LHCN-M2 (cell line): ENCODE measurements at regions not wholly inside any gene's neighbourhood (a gene's known extent, or its start where the extent isn't known, plus 50 kb on each side); places are given as distances from the start of the nearest gene placed in this dataset.

Experiments used
- DNase-seq: peaks from one replicate; pipeline ENCODE4 v3.0.0-alpha.2; 2012; ENCODE audit warnings: low read depth

DNA sequence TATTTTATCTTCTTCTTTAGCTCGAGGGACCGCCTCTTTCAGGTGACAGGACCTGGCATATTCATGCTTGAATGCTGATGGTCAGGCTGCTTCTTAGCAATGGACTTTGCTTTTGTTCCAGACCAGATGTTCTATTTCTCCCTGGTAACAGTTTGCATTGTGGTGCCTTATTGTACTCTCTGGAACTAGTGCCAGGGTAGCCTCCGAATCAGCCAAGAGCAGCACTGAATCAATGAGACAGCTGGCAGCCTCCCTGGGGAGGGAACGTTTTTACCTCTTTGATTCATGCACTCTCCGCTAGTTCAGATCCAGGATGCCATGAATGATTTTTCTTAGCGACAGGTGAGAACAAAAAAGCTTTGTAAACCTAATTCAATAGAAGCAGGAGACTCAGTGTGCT is 54.1 kb upstream of the NXPH1 start:
- DNase-seq = no peak

- no peak for DNase-seq
Measured at GRCh38 chr7:8380130-8380529, 53.3 kb upstream of the NXPH1 start.

GRCh38 chr7:8382004-8382730 is 51.2 kb upstream of the NXPH1 start:
- no peak for DNase-seq
